HG02870 (cell line): ENCODE measurements at regions not wholly inside any gene's neighbourhood (a gene's known extent, or its start where the extent isn't known, plus 50 kb on each side); places are given as distances from the start of the nearest gene placed in this dataset.
"Not testable (repeated sequence)": the region's sequence is repeated elsewhere in the genome, so short reads cannot be mapped to it uniquely, and the experiment has no call there.

Experiments used
- ATAC-seq: cut with Tn5 transposase; IDR thresholded peaks from one replicate; pipeline ENCODE4 v1.9.1; 2021; ENCODE audit warnings: mild to moderate bottlenecking, moderate library complexity; ENCODE audit not compliant: unreplicated experiment

- ATAC-seq = no peak
Observed at GRCh38 chr3:137820366-137820765, 56.3 kb downstream of the SOX14 start.

DNA sequence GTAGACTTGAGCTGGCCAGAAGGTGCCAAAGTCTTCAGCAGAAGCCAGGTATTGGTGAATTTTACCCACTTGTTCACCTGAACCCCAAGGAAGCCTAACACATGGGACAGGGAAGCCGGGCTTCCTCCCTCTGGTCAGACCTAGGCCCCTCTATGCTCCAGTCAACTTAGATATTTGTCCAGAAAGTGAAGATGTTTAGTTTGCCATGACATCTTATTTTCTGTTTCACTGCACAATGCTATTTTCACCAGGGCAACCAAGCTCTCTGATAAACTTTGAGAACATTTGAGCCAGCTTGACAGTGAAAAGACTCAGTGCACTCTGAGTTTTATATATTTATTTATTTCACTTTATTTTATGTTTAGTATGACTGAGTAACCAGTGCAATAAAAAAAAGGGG, 71.0 kb downstream of the SOX14 start:
- no peak for ATAC-seq

DNA sequence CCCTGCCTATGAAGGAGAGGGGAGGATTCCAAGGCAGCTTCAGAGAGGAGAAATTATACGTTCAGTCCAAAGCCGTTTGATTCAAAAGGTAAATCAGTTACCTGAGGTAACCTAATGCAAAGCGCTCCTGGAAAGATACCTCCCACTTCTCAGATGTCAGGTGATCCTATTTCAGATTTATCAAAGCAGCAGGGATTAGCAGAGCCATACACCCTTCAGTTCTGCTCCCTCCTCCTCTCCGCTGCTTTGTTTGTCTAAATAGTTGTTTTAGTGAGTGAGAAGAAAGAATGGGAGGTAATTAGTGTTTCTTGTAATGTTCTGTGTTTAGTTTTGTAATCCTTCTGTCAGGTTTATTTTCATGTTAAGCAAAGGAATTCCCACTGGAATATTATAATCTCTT, 81.1 kb downstream of the SOX14 start:
- no peak for ATAC-seq

DNA sequence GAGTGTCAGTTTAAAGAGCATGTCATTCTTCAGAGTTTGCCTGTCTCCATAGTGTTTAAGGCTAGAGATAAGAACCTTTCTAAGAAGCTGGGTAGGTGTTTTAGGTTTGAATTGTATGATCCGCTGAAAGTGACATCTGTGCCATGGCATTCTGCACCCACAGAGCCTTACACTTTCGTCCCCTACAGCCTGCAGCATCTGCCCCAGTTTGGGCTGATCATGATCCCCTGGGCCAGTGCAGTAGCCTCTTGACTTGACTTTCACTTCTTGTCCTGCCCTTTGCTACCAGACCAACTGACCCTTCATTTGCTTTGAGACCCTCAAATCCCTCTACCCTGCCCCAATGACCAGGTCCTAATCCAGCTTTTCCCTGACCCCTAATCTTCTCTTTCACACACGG, 81.6 kb downstream of the SOX14 start:
- ATAC-seq = no peak

DNA sequence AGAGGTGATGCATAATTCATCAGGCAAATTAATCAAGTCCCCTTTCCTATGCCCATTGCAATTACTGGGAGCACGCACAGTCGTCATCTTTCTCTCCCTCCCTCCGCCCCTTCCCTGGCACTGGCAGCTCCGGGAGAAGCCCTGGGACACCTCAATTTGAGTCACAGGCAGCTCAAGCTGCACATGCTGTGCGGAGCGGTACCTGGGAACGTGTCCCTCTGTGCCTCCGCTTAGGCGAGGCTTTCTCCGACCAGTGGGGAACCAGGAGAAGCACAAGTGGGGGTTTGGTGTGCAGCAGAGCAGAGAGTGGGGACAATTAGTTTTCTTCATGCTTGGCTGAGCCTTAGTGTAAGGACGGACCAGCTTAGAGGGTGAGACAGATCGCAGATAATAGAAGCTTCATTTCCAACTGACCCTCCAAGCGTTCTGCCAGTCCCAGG, 88.3 kb downstream of the SOX14 start:
- ATAC-seq = no peak

GRCh38 chr3:137854533-137855261, 90.6 kb downstream of the SOX14 start:
- ATAC-seq = no peak

DNA sequence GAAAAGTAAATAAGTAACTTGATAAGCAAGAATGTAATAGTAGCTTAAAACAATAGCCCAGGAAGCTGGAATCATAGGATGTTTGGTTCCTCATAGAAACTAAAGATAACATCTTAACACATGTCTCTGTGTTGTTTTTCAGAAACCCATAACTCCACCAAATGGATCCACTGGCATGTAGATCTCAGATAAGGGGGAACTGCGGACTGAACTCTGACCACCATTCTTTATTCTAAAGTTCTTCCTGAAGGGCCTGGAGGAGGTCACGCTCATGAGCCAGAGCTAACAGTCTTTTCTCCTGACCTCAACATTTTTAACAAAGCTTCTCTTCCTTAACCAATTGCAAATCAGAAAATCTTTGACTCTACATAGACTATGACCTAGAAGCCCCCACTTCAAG, 101.9 kb downstream of the SOX14 start:
- ATAC-seq = no peak

- ATAC-seq = no peak
Observed at GRCh38 chr3:137866933-137867332, 102.8 kb downstream of the SOX14 start.

- no peak for ATAC-seq
Observed at GRCh38 chr3:137867611-137868010, 103.5 kb downstream of the SOX14 start.

DNA sequence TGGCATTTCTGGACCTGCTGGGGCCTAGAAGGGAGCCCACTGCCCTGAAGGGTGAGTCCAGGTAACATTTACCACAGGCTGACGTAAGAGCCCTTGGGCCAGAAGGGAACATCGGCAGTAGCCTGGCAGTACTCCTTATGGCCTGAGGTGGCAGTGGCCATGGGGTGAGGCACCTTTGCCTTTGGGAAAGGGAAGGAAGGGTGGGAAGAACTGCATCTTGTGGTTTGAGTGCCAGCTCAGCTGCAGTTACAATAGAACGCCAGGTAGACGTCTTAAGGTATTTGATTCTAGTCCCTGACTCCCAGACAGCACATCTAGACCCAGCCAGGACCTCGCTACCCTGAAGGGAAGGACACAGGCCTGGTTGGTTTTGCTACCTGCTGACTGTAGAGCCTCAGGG, 104.9 kb downstream of the SOX14 start:
- no peak for ATAC-seq

DNA sequence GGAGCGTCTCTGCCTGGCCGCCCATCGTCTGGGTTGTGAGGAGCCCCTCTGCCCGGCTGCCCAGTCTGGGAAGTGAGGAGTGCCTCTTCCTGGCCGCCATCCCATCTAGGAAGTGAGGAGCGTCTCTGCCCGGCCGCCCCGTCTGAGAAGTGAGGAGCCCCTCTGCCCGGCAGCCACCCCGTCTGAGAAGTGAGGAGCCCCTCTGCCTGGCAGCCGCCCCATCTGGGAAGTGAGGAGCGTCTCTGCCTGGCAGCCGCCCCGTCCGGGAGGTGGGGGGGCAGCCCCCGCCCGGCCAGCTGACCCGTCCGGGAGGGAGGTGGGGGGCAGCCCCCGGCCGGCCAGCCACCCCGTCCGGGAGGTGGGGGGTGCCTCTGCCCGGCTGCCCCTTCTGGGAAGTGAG, 108.5 kb downstream of the SOX14 start:
- ATAC-seq = not testable (repeated sequence)

GRCh38 chr3:137896842-137897241, 113.1 kb upstream of the CLDN18 start:
- ATAC-seq = not testable (repeated sequence)

DNA sequence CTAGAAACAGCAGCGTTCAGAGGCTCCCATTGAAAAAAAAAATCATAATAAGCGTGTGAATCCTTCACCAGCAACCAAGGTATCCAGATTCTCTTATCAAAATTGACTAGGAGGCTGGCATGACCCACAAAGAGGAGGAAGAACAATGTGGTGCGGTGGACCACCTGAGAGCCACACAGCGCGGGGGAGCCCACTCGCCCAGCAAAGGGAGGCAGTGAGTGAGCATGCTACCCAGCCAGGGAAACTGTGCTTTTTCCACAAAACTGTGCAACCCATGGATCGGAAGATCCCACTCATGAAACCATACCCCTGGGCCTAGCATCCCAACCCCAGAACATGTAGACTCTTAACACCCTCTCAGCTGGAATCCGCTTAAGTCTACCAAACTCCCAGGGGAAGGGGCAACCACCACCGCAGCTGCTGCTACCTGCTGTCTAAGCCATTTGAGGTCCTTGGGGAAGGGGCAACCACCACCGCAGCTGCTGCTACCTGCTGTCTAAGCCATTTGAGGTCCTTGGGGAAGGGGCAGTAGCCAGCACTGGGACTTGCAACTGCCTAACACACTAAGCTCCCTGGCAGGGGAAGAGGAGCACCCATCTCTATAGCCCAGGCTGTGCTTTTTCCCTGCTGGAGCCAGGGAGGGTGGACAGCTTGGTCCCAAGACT, 102.8 kb upstream of the CLDN18 start:
- ATAC-seq = no peak

- no peak for ATAC-seq
Observed at GRCh38 chr3:137924628-137925027, 85.3 kb upstream of the CLDN18 start.

DNA sequence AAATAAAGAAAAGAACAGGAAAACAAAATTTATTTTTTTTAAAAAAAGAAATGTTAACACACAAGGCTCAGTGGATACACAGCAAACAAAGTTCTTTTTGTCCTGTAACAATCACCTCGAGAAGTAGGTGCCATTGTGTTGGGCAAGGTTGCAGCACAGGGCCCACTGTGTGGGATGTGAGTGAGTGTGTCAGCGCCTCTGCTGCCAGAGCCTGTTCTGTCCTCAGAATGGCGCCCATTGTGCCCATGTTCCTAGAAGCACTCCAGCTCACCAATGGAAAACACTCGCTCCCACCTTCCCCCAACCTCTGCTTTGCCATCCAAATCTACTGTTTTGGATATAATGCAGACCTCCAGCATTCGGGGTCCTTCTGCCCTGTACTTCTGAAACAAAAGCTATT, 84.9 kb upstream of the CLDN18 start:
- no peak for ATAC-seq

DNA sequence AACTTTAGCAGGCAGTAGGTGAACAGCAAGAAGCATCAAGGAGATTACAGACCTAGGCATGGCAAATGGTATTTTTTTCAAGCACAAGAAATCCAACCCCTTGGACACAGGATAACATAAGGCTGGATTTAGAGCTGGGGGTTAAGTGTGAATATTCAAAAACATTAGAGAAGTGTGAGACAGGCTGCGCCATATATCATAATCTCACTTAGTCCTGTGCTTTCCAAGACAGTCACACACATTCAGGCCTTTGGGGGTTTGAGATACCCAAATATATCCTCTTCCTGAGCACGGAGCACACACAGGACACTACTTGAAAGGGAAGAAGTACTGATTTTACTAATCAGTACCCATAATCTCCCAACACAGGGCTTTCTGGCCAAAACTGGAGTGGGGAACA, 83.0 kb upstream of the CLDN18 start:
- ATAC-seq = no peak

DNA sequence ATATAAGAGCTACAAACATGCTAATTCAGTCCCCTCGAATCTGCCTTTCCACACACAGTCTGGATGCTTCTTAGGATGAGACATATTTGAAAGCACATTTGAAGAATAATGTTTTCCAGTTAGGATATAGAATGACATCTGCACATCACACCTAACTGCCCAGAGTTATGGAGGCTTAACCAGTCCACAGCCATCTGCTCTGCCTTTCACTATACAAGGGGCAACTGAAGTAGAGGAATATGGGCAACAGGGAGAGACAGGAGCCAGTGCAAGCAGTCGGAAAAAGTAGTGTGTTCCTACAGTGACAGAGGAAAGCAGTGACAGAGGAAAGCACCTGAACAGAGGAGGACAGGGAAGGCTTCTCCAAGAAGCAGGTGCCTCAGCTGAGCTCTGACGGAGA, 79.0 kb upstream of the CLDN18 start:
- ATAC-seq = no peak

DNA sequence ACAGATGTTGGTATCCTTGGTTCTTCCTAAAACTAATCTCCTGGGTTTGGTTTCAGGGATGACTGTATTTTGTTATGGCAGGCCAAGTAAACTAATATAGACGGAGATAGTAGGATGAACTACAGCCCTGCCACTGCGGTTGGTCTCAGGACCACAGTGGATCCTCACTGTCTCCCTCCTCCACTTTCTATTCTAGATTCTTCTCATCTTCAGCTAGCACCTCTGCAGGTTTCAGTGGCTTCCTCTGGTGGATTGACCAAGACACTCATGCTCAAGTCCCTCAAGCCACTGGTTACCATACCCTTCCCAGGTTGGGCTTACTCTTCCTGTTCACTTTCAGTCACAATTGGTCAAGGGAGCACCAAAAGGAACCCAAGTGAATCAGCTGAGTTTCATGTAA, 71.1 kb upstream of the CLDN18 start:
- no peak for ATAC-seq

DNA sequence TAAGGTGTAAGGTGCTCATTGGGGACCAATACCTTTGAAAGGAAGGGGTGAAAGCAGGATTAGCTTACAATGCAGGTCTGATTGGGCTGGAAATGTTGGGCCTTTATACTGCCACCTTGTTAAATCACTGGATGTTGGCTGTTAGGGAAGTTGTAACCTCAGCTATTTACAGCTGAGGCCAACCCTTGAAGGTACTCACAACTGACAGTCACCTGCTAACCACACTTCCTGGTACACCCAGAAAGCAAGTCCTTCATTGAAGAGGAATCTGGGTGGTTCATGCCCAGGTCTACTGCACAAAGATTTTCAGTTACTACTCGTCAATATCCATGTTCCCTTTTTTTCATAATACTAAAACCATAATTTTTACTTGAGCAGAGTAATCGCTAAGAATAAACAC, 65.4 kb upstream of the CLDN18 start:
- no peak for ATAC-seq

DNA sequence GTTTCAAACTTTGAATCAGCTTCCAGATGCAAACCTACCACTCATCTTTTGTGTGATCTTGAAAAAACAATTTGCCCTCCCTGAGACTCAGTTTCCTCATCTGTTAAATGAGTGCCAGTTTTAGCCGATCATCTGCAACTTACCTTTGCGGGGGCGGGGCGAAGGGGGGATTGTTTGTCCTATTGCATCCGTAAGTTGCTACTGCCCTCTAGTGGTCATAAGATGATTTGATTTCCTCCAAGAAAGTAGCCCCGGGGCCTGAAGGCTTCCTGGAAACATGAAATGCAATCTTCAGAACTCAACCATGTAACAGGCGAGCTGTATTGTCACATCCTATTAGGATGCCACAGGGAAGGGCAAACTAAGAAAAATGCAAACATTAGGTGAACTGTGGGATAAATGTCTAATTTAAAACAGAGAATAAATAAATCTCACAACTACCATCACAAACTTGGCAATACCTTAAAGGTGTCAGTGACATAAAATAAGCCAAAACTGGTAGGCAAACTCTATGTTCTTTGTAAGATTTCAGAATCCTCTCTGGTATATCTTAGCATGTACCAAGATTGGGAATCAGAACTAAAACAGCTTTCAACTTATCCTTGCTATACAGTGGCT, 63.5 kb upstream of the CLDN18 start:
- ATAC-seq = peak; percentile 63

- ATAC-seq = no peak
Observed at GRCh38 chr3:137947117-137947516, 62.8 kb upstream of the CLDN18 start.

- no peak for ATAC-seq
Observed at GRCh38 chr3:137948400-137949072, 61.4 kb upstream of the CLDN18 start.
